AG10803 (cell line): ENCODE measurements at regions not wholly inside any gene's neighbourhood (a gene's known extent, or its start where the extent isn't known, plus 50 kb on each side); places are given as distances from the start of the nearest gene placed in this dataset.

Experiments
- DNase-seq: peaks from one replicate; pipeline ENCODE4 v3.0.0; 2010; ENCODE audit warnings: low read depth
- H3K4me3 ChIP-seq: 2 replicates; pipeline ENCODE4 v1.5.1; 2011; ENCODE audit warnings: mild to moderate bottlenecking, low read length, control low read depth
- CTCF ChIP-seq: conservative IDR thresholded peaks from 2 replicates; pipeline ENCODE4 v1.5.1; 2011; ENCODE audit warnings: mild to moderate bottlenecking, low read length, control low read depth, inconsistent platforms

GRCh38 chr9:81408951-81409350 lies 280.4 kb downstream of the TLE1 start:
- no peak for TF ChIP-seq CTCF
- DNase-seq: no peak
- no peak overlapping the region for H3K4me3 ChIP-seq

- TF ChIP-seq CTCF: no peak
- no peak overlapping the region for H3K4me3 ChIP-seq
- DNase-seq: no peak
These were observed 284.3 kb downstream of the TLE1 start for GRCh38 chr9:81404931-81405598.

GRCh38 chr9:81397481-81398381 lies 291.6 kb downstream of the TLE1 start:
- no peak overlapping the region for H3K4me3 ChIP-seq
- DNase-seq: no peak
- TF ChIP-seq CTCF: no peak

- DNase-seq: no peak
- no peak for TF ChIP-seq CTCF
- no peak overlapping the region for H3K4me3 ChIP-seq
These were observed 292.8 kb downstream of the TLE1 start for GRCh38 chr9:81396528-81396927.

GRCh38 chr9:81395676-81396054 lies 293.7 kb downstream of the TLE1 start:
- H3K4me3 ChIP-seq: no peak overlapping the region
- DNase-seq: no peak
- TF ChIP-seq CTCF: no peak

- no peak overlapping the region for H3K4me3 ChIP-seq
- DNase-seq: no peak
- no peak for TF ChIP-seq CTCF
These were observed 294.3 kb downstream of the TLE1 start for GRCh38 chr9:81394881-81395675.
